BJ (cell line): ENCODE measurements at regions not wholly inside any gene's neighbourhood (a gene's known extent, or its start where the extent isn't known, plus 50 kb on each side); places are given as distances from the start of the nearest gene placed in this dataset.

Source experiments
- CTCF ChIA-PET: fragments of 350-600 bp; formaldehyde crosslinking; extraction: SDS; loops from one replicate; lab custom pipeline; 2021; ENCODE audit warnings: antibody characterized with exemption, inconsistent platforms; lab: Yijun Ruan, JAX
- POLR2A ChIA-PET: fragments of 300-600 bp; sonication (Branson Sonifier 250); formaldehyde crosslinking; extraction: SDS; loops from one replicate; lab custom pipeline; 2021; ENCODE audit warnings: antibody characterized with exemption; lab: Charles Lee
- DNase-seq: peaks from one replicate; pipeline ENCODE4 v3.0.0-alpha.2; 2011; ENCODE audit warnings: low read depth
- H3K27me3 ChIP-seq: 2 replicates; pipeline ENCODE4 v1.6.0; 2011; ENCODE audit warnings: low read length; ENCODE audit not compliant: control insufficient read depth, insufficient read depth
- H3K36me3 ChIP-seq: 2 replicates; pipeline ENCODE4 v1.5.1; 2011; ENCODE audit warnings: low read length; ENCODE audit not compliant: control insufficient read depth, insufficient read depth
- H3K4me3 ChIP-seq: 2 replicates; pipeline ENCODE4 v1.5.1; 2011; ENCODE audit warnings: low read depth, mild to moderate bottlenecking, control low read depth, low read length
- TF ChIP-seq, protein P1 (sequence below): IDR thresholded peaks from 2 replicates; pipeline ENCODE4 v1.5.1; 2011; ENCODE audit warnings: low read depth, mild to moderate bottlenecking, control low read depth, inconsistent platforms, low read length, moderate library complexity; ENCODE audit not compliant: insufficient read depth

DNA sequence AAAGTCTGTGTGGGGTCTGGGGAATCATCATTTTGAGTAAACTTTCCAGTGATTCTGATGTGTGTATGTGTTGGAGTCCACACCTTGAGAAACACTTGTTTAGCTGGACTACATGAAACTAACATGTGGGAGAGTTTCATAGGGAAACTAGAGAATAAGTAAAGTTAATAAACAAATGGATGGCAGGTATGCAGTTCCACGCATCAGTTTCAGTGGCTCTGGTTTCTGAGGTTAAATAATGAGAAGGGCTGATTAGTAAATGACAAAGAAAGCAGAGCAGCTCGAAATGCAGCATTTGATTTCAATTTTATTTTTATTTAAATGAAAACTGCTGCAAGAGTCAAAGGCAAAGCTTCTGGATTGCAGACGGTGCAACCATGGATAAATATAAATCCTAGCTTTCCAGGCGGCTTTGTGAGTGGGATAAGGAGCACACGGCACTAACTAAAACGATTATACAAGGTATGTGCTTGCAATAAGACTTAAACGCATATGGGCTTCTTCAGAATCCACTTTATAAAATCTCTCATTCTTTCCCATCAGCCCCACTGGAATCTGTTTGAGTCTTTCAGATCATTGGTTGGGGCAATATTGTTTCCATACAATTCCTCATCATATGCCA is 310.7 kb downstream of the PLPP3 start:
- POLR2A ChIA-PET, result no interaction called here
- TF ChIP-seq, protein P1, sequence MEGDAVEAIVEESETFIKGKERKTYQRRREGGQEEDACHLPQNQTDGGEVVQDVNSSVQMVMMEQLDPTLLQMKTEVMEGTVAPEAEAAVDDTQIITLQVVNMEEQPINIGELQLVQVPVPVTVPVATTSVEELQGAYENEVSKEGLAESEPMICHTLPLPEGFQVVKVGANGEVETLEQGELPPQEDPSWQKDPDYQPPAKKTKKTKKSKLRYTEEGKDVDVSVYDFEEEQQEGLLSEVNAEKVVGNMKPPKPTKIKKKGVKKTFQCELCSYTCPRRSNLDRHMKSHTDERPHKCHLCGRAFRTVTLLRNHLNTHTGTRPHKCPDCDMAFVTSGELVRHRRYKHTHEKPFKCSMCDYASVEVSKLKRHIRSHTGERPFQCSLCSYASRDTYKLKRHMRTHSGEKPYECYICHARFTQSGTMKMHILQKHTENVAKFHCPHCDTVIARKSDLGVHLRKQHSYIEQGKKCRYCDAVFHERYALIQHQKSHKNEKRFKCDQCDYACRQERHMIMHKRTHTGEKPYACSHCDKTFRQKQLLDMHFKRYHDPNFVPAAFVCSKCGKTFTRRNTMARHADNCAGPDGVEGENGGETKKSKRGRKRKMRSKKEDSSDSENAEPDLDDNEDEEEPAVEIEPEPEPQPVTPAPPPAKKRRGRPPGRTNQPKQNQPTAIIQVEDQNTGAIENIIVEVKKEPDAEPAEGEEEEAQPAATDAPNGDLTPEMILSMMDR, result no peak
- no peak overlapping the region for H3K4me3 ChIP-seq
- no peak for DNase-seq
- H3K27me3 ChIP-seq, result no peaks in the 10 kb centered on the region
- CTCF ChIA-PET, result interaction anchor here (0.5 kb wide), 1 partner anchor 285 kb away, joined by 5 read pairs; no protein-coding TSS in a partner anchor
- no peaks in the 10 kb centered on the region for H3K36me3 ChIP-seq

GRCh38 chr1:56267611-56268010 is 311.8 kb downstream of the PLPP3 start:
- POLR2A ChIA-PET, result no interaction called here
- TF ChIP-seq, protein P1, result no peak

GRCh38 chr1:56266359-56266758 is 313.0 kb downstream of the PLPP3 start:
- Histone ChIP-seq H3K36me3 (no peaks in the 10 kb centered on the region), H3K27me3 (peaks cover 2% of the 10 kb centered on the region), H3K4me3 (no peak overlapping the region)
- ChIA-PET POLR2A (no interaction called here), CTCF (no interaction called here)
- DNase-seq, result no peak
- TF ChIP-seq, protein P1, result no peak

More at GRCh38 chr1:56267611-56268010, 311.8 kb downstream of the PLPP3 start:
- CTCF ChIA-PET, result no interaction called here
- Histone ChIP-seq H3K36me3 (no peaks in the 10 kb centered on the region), H3K27me3 (no peaks in the 10 kb centered on the region), H3K4me3 (no peak overlapping the region)
- DNase-seq, result no peak

DNA sequence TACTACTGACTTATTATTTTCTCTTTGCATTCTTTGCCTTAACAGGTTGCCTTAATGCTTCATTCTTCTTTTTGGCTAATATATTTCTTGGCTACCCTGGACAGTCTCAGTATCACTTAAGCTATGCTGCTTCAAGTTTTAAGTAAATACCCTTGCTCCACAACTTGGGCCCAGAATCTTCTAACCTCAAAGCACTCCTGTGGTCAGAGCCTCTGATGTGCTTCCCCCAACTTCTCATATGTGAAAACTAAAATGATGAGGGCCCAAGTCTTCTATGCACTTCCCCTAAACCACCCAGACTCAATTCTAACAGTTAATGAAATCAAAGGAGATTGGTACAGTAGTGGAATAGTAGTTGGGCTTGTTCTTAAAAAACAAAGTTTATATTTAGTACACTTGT is 314.1 kb downstream of the PLPP3 start:
- Histone ChIP-seq H3K4me3 (no peak overlapping the region), H3K27me3 (peaks cover 2% of the 10 kb centered on the region), H3K36me3 (no peaks in the 10 kb centered on the region)
- TF ChIP-seq, protein P1, result no peak
- ChIA-PET CTCF (interaction anchor here (1.2 kb wide), 1 partner anchor 9 kb away, joined by 3 read pairs; no protein-coding TSS in a partner anchor), POLR2A (no interaction called here)
- no peak for DNase-seq

- CTCF ChIA-PET, result interaction anchor here (1.2 kb wide), 1 partner anchor 8 kb away, joined by 3 read pairs; no protein-coding TSS in a partner anchor
- TF ChIP-seq, protein P1, result no peak
- DNase-seq, result no peak
- H3K36me3 ChIP-seq, result no peaks in the 10 kb centered on the region
- POLR2A ChIA-PET, result no interaction called here
- peaks cover 2% of the 10 kb centered on the region for H3K27me3 ChIP-seq
- H3K4me3 ChIP-seq, result no peak overlapping the region
These were observed 315.5 kb downstream of the PLPP3 start for GRCh38 chr1:56263908-56264307.
